GM21528 (cell line): ENCODE measurements at regions not wholly inside any gene's neighbourhood (a gene's known extent, or its start where the extent isn't known, plus 50 kb on each side); places are given as distances from the start of the nearest gene placed in this dataset.
"Not testable (repeated sequence)": the region's sequence is repeated elsewhere in the genome, so short reads cannot be mapped to it uniquely, and the experiment has no call there.

Experiments used
- ATAC-seq: cut with Tn5 transposase; IDR thresholded peaks from one replicate; pipeline ENCODE4 v1.9.1; 2021; ENCODE audit warnings: mild to moderate bottlenecking, moderate library complexity; ENCODE audit not compliant: unreplicated experiment, low FRiP score

GRCh38 chr2:7693246-7694075, 776.2 kb downstream of the RNF144A start:
- no peak for ATAC-seq

- ATAC-seq, result no peak
Observed at GRCh38 chr2:7694076-7694985, 777.1 kb downstream of the RNF144A start.

- ATAC-seq, result not testable (repeated sequence)
Observed at GRCh38 chr2:7696556-7696955, 779.3 kb downstream of the RNF144A start.

- ATAC-seq, result no peak
Observed at GRCh38 chr2:7697052-7697451, 779.8 kb downstream of the RNF144A start.

GRCh38 chr2:7701791-7702190, 784.6 kb downstream of the RNF144A start:
- ATAC-seq, result no peak

- ATAC-seq, result peak; percentile 70
Observed at GRCh38 chr2:7703048-7703447, 785.8 kb downstream of the RNF144A start.

GRCh38 chr2:7703543-7704144, 786.4 kb downstream of the RNF144A start:
- peak; percentile 30 for ATAC-seq

GRCh38 chr2:7704296-7704865, 787.2 kb downstream of the RNF144A start:
- no peak for ATAC-seq

GRCh38 chr2:7706791-7707190, 789.6 kb downstream of the RNF144A start:
- no peak for ATAC-seq

- no peak for ATAC-seq
Observed at GRCh38 chr2:7707723-7708122, 790.5 kb downstream of the RNF144A start.

- no peak for ATAC-seq
Observed at GRCh38 chr2:7709907-7710306, 792.7 kb downstream of the RNF144A start.

- ATAC-seq, result no peak
Observed at GRCh38 chr2:7711167-7711566, 794.0 kb downstream of the RNF144A start.

- ATAC-seq, result no peak
Observed at GRCh38 chr2:7719876-7720275, 802.7 kb downstream of the RNF144A start.

GRCh38 chr2:7721413-7721995, 804.3 kb downstream of the RNF144A start:
- no peak for ATAC-seq

GRCh38 chr2:7722212-7722910, 805.1 kb downstream of the RNF144A start:
- no peak for ATAC-seq

GRCh38 chr2:7724336-7724735, 807.1 kb downstream of the RNF144A start:
- no peak for ATAC-seq

GRCh38 chr2:7725171-7725849, 808.1 kb downstream of the RNF144A start:
- no peak for ATAC-seq

- ATAC-seq, result no peak
Observed at GRCh38 chr2:7725850-7726242, 808.6 kb downstream of the RNF144A start.

GRCh38 chr2:7726989-7727388, 809.8 kb downstream of the RNF144A start:
- no peak for ATAC-seq
